GM21367 (cell line): ENCODE measurements at regions not wholly inside any gene's neighbourhood (a gene's known extent, or its start where the extent isn't known, plus 50 kb on each side); places are given as distances from the start of the nearest gene placed in this dataset.

Source experiments
- ATAC-seq: cut with Tn5 transposase; IDR thresholded peaks from one replicate; pipeline ENCODE4 v1.9.1; 2021; ENCODE audit not compliant: unreplicated experiment

- no peak for ATAC-seq
Measured at GRCh38 chr2:48098539-48098938, 192.2 kb upstream of the FBXO11 start.

GRCh38 chr2:48104418-48104817 lies 198.1 kb upstream of the FBXO11 start:
- no peak for ATAC-seq

- no peak for ATAC-seq
Measured at GRCh38 chr2:48105848-48106247, 199.6 kb upstream of the FBXO11 start.

- ATAC-seq, result no peak
Measured at GRCh38 chr2:48107326-48107925, 201.1 kb upstream of the FBXO11 start.

GRCh38 chr2:48108455-48108854 lies 202.2 kb upstream of the FBXO11 start:
- no peak for ATAC-seq

- no peak for ATAC-seq
Measured at GRCh38 chr2:48109491-48110204, 203.3 kb upstream of the FBXO11 start.

GRCh38 chr2:48110492-48110891 lies 204.0 kb upstream of the FOXN2 start:
- no peak for ATAC-seq

- no peak for ATAC-seq
Measured at GRCh38 chr2:48112911-48113680, 201.4 kb upstream of the FOXN2 start.

- no peak for ATAC-seq
Measured at GRCh38 chr2:48113767-48114166, 200.7 kb upstream of the FOXN2 start.

- no peak for ATAC-seq
Measured at GRCh38 chr2:48114256-48114655, 200.2 kb upstream of the FOXN2 start.

GRCh38 chr2:48116497-48116896 lies 198.0 kb upstream of the FOXN2 start:
- no peak for ATAC-seq

GRCh38 chr2:48118895-48119294 lies 195.6 kb upstream of the FOXN2 start:
- no peak for ATAC-seq

GRCh38 chr2:48120112-48120511 lies 194.4 kb upstream of the FOXN2 start:
- ATAC-seq, result no peak

- no peak for ATAC-seq
Measured at GRCh38 chr2:48120759-48121242, 193.7 kb upstream of the FOXN2 start.

GRCh38 chr2:48122166-48122565 lies 192.3 kb upstream of the FOXN2 start:
- no peak for ATAC-seq

GRCh38 chr2:48124592-48124991 lies 189.9 kb upstream of the FOXN2 start:
- no peak for ATAC-seq

GRCh38 chr2:48126162-48126561 lies 188.3 kb upstream of the FOXN2 start:
- ATAC-seq, result no peak

GRCh38 chr2:48127612-48128191 lies 186.8 kb upstream of the FOXN2 start:
- no peak for ATAC-seq

- ATAC-seq, result no peak
Measured at GRCh38 chr2:48129293-48129950, 185.1 kb upstream of the FOXN2 start.

GRCh38 chr2:48131539-48132270 lies 182.8 kb upstream of the FOXN2 start:
- no peak for ATAC-seq
